ENCODE measurements at regions not wholly inside any gene's neighbourhood (a gene's known extent, or its start where the extent isn't known, plus 50 kb on each side); places are given as distances from the start of the nearest gene placed in this dataset.

DNA sequence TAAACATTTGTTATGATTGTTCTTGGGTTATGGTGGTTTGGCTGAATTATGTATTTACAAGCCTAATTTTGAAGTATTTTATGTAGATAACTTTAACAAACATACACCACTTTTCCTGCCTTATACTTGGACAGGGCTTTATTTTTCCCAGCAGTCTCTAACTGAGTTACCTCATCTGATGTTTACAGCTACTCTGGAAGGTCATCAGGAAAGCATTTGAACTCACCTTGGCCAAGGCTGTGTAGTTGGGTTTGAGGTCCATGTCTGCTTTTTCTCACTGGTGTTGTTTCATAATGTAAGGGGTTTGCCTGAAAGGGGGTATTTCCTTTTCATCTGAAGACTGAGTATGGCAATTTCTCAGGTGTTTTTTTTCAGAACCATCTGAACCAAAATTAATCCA lies 193.5 kb downstream of the RWDD3 start:
- Histone ChIP-seq H3K27ac (no peak overlapping the region), H3K4me1 (peaks cover 0 to 4% (median 0%) of the 10 kb centered on the region in 3 donors), H3K36me3 (no peaks in the 10 kb centered on the region), H3K4me3 (no peak overlapping the region), H3K9me3 (no peaks in the 10 kb centered on the region), H3K27me3 (no peaks in the 10 kb centered on the region)
- TF ChIP-seq CTCF (IDR thresholded peaks at IDR 0.05) (no peak), EP300 (IDR thresholded peaks at IDR 0.05) (no peak), POLR2A (IDR thresholded peaks at IDR 0.05) (no peak), POLR2AphosphoS5 (IDR thresholded peaks at IDR 0.05) (no peak)
- no peak for ATAC-seq

- WGBS, 2 donors (ENCODE audit: low coverage in 1 of 2), result 69 to 75% methylated on average over 2 of the region's 2 CpGs
- Histone ChIP-seq H3K4me1 (no peaks in the 10 kb centered on the region), H3K9me3 (no peaks in the 10 kb centered on the region), H3K4me3 (no peak overlapping the region), H3K27ac (no peak overlapping the region), H3K27me3 (no peaks in the 10 kb centered on the region), H3K36me3 (no peaks in the 10 kb centered on the region)
- no peak for ATAC-seq
- TF ChIP-seq POLR2A (IDR thresholded peaks at IDR 0.05) (no peak), CTCF (IDR thresholded peaks at IDR 0.05) (no peak), POLR2AphosphoS5 (IDR thresholded peaks at IDR 0.05) (no peak), EP300 (IDR thresholded peaks at IDR 0.05) (no peak)
Measured at GRCh38 chr1:95431235-95431634, 197.2 kb downstream of the RWDD3 start.

GRCh38 chr1:95435611-95436010 lies 201.6 kb downstream of the RWDD3 start:
- 82 to 96% methylated on average over 2 to 3 of the region's 3 CpGs for WGBS, 2 donors (ENCODE audit: low coverage in 1 of 2)

DNA sequence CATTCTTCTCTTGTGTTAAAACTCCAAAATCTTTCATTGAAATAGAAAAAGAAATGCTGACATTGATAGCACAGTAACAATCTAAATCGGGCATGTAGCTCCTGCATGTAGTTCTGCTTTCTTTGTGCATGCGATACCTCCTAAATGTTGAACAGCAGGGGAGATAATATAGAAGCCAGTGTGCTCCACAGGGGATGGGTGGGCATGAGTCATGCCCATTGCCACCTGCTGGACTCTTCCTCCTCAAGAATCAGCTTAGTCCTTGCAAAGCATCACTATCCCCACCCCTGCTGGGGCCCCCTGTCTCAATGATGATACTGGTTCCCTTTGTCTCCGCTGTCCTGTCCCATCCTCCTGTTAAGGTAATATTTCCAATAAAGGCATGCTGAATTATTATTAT lies 203.0 kb downstream of the RWDD3 start:
- TF ChIP-seq EP300 (IDR thresholded peaks at IDR 0.05), result no peak
- TF ChIP-seq POLR2A (IDR thresholded peaks at IDR 0.05), result no peak
- no peak for TF ChIP-seq CTCF (IDR thresholded peaks at IDR 0.05)
- TF ChIP-seq POLR2AphosphoS5 (IDR thresholded peaks at IDR 0.05), result no peak
- Histone ChIP-seq H3K36me3 (no peaks in the 10 kb centered on the region), H3K4me3 (no peak overlapping the region), H3K4me1 (peaks cover 0 to 12% (median 0%) of the 10 kb centered on the region in 3 donors), H3K27ac (no peak overlapping the region), H3K27me3 (no peaks in the 10 kb centered on the region), H3K9me3 (no peaks in the 10 kb centered on the region)
- 60 to 86% methylated on average over 3 of the region's 3 CpGs for WGBS, 2 donors (ENCODE audit: low coverage in 1 of 2)
- ATAC-seq, result no peak

More at GRCh38 chr1:95435611-95436010, 201.6 kb downstream of the RWDD3 start:
- Histone ChIP-seq H3K27me3 (no peaks in the 10 kb centered on the region), H3K36me3 (no peaks in the 10 kb centered on the region), H3K9me3 (no peaks in the 10 kb centered on the region), H3K27ac (no peak overlapping the region), H3K4me1 (peaks cover 0 to 6% (median 0%) of the 10 kb centered on the region in 3 donors), H3K4me3 (no peak overlapping the region)
- TF ChIP-seq POLR2A (IDR thresholded peaks at IDR 0.05), result no peak
- no peak for TF ChIP-seq CTCF (IDR thresholded peaks at IDR 0.05)
- no peak for TF ChIP-seq EP300 (IDR thresholded peaks at IDR 0.05)
- no peak for TF ChIP-seq POLR2AphosphoS5 (IDR thresholded peaks at IDR 0.05)
- ATAC-seq, result no peak

DNA sequence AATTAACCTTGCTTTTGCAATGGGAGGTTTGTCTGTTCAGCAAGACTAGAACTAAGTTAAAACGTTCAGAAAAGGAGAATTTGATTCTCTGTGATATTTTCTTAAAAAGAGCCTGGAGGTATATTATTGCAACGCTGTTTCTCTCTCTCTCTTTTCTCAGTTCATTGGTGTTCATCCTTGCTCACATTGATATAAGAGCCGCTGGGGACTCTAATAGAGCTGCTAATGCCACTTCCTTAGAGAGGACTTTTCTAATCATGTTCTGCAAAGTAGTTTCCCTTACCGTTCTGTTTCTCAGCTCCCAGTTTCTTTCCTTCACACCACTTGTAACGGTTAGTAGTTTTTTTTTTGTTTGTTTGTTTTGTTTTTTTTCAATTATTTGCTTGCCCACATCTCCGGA lies 203.8 kb downstream of the RWDD3 start:
- TF ChIP-seq EP300 (IDR thresholded peaks at IDR 0.05), result no peak
- no peak for TF ChIP-seq POLR2A (IDR thresholded peaks at IDR 0.05)
- no peak for TF ChIP-seq CTCF (IDR thresholded peaks at IDR 0.05)
- no peak for TF ChIP-seq POLR2AphosphoS5 (IDR thresholded peaks at IDR 0.05)
- H3K36me3 ChIP-seq, result no peaks in the 10 kb centered on the region
- ATAC-seq, result no peak
- no peaks in the 10 kb centered on the region for H3K9me3 ChIP-seq
- H3K27me3 ChIP-seq, result no peaks in the 10 kb centered on the region
- H3K4me1 ChIP-seq, result peaks cover 0 to 12% (median 0%) of the 10 kb centered on the region in 3 donors
- 39 to 64% methylated on average over 5 to 6 of the region's 6 CpGs for WGBS, 2 donors (ENCODE audit: low coverage in 1 of 2)
- no peak overlapping the region for H3K27ac ChIP-seq
- H3K4me3 ChIP-seq, result no peak overlapping the region
